ENCODE measurements at regions not wholly inside any gene's neighbourhood (a gene's known extent, or its start where the extent isn't known, plus 50 kb on each side); places are given as distances from the start of the nearest gene placed in this dataset.

DNA sequence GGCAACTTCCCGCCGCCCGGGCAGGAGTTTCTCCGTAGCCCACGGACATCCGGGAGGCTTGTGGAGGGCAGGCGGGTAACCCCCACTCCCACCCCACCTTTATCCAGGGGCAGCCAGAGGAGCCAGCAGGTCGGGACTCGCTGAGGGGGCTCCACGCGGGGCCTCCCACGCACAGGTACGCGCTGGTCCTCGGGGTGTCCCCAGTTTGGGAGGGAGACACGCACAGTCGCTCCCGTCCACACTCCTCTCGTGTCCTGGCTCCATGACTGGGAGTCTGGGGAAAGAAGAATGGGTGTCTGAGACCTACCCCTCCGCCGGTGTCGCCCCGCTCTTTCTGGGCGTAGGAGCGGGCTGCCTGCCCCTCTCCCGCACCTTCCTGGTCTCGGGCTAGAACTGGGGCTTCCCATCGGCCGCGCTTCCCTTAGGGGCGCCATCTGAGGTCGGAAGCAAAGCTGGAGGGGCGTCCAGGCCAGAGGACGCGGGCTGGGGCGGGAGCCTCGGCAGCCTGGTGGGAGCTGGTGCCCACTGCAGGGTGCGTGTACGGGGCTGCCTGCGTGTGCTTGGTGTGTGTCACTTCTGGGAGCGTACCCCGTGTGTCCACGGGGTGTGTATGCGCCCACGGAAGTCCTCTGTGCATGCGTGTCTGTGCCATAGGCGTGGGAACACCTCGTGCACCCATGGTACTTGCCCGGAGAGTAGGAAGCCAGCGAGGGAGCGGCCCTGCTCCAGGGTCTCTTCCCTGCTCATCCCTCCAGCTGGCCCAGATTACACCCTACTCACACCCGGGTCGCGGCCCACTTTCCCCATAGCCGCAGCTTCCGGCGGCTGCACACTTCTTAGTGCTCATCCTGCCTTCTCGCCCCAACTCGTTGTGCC lies 73.0 kb upstream of the LEP start:
- no peak for DNase-seq (ENCODE audit: low read depth)

DNA sequence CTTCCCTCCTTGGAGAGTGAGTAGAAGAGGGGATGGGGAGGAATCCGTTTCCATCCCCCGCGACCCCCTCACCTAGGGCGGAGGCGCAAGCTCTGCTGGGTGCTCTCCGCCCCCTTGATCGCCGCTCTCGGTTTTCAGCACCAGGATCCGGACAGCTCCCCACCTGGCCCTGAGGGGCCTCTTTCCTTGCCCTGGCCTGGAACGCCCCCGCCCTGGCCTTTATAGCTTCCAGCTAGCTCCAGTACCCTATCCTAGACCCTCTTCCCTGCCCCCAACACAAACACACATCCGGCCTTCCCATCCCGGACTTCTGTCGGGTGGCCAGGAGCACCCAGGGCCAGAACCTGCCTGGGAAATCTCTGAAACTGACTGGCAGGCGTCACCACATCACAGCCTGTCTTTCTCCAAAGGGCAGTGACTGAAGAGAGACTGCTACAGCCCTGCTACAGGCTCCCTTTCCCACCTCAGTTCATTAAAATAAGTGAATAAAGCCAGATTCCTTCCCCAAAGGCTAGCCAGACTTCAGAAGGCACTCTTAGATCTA lies 72.3 kb upstream of the LEP start:
- DNase-seq (ENCODE audit: low read depth): no peak

DNA sequence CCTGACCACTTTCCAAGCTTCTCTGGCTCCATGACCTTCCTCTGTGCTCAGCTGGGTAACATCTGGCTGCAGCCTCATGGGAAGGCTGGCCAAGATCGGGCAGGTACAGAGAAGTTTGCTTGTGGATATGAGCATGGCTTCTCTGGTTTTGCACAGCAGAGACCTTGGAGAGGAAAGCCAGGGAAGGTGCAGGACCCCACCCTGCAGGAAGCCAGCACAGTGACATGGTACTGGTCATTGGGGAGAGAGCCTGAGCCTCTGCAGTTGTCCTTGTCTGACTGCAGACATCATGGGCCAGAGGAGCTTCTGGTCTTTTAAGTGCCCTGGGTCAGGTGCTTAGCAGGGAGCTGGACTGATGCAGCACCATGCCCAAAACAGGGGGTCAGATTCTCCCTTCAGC lies 70.6 kb upstream of the LEP start:
- no peak for DNase-seq (ENCODE audit: low read depth)

DNA sequence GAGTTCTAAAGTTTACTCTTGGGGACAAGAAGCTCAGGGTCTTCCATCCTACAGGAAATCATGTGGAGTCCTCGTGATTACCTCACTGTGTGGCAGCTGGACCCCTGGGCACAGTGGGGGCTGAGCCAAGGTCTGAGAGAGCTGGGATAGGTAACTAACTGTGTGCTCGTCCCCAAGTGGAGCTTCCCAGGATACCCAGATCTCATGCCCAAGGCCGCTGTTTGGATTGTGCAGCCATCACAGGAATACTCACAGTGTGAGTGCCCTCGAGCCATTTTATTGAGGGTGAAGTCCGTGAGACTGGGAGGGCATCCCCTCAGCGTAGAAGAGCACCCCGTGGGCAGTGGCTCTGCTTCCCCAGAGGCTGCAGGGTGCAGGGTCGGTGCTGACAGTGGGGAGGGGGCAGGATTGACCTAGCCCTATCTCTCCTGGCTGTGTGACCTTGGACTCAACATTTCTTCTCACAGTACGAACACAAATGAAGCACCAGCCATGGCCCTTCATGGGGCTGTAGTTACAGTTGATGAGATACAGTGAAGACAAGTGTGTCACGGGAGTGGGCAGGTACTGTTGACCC lies 69.6 kb upstream of the LEP start:
- no peak for DNase-seq (ENCODE audit: low read depth)

DNA sequence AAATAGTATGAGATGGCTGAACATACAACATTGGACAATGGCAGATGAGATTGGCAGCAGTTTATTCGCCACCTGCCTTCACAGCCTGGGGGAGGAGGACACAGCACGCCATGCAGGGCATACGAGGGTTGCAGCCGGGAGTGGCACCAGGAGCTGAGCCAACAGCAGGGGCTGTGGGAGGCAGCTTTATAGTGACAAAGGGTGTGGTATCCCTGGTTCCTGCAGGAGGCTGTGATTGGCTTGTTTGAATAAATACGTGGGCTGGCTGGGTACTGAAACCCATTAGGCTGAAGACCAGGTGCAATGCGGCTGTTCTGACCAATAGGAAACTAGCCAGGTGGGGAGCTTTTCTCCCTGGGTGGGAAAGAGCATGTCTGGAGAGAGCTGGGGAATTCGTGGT lies 68.9 kb upstream of the LEP start:
- DNase-seq (ENCODE audit: low read depth): no peak

DNA sequence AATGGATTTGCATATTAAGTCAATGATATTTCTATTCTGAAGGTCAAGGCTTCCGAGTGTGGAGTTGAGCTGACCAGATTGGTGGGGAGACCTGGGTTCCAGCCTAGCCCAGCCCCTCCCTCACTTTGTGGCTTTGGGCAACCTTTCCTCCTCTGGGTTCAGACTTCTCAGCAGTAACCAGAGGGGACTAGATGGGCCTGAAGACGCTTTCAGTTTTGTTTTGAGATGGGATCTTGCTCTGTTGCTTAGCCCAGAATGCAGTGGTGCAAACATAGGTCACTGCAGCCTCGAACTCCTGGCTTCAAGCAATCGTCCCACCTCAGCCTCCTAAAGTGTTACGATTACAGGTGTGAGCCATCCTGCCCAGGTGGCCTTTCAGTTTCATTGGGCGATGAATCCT lies 68.1 kb upstream of the LEP start:
- DNase-seq (ENCODE audit: low read depth): no peak

DNA sequence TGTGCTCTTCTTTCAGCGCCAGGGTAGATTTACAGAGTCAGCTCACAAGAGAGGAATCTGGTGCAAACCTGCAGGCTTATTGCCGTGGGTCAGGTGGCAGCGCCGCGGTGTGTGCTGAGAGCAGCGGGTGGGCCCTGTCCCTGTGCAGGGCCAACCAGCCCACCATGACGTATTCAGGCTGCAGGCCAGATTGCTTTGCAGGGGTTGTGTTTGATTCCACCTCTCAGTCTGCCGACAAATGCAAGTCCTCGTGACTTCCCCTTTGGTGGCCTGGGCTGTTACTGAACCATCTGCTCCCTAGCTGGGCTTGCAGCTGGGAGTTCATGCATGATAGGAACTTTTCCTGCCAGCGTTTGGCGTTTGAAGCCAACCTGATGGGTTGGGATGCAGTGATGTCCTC lies 66.7 kb upstream of the LEP start:
- DNase-seq (ENCODE audit: low read depth): no peak

DNA sequence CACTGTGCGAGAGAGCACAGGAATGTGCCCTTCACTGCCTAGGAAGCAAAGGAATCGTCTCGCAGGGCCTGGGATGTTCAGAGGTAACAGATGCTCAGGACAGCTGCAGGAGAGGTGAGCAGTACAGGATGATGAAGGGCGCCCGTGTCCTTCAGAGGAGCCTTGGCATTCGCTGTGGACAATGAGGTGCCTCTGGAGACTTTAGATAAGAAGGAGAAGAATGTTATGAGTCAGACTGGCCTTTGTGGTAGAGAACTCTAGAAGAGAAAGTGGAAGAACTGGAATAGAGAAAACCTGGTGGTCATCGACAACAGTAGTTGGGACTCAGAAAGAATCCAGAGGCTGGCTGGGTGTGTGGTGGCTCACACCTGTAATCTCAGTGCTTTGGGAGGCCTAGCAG lies 64.4 kb upstream of the LEP start:
- no peak for DNase-seq (ENCODE audit: low read depth)

DNA sequence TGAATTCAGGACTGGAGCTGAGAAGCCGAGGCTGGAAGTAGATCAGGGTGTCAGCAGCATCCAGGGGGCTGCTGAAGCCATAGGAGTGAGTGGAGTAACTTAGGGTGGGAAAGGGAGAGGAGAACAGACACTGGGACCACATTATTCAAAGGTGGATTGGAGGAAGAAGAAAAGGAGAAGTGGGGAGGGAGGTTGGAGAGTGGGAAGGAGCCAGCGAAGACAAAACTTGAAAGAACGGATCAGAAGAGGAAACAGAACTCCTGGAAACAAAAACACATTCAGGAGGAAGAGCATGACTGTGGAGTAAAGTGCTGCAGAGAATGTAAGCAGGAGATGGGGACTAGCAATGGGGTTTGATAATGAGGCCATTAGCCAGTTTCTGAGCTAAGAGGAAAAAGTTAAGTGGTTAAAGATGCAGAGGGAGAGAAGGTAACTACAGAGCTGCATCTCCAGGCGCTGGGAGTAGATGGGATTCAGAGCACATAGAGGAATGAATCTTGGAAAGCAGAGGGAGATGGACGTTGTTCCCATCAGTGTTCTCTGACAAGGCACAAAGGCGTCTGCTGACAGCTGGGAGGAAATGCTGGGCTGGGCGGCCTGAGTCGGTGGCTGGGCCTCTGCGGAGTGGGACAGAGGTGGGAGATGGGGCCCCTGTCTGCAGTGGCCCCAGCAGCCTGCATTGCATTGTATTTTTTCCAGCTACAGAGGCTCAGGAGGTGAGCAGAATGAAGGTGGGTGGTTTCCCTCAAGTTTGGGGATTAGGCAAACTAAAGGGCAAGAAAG lies 63.1 kb upstream of the LEP start:
- no peak for DNase-seq (ENCODE audit: low read depth)

DNA sequence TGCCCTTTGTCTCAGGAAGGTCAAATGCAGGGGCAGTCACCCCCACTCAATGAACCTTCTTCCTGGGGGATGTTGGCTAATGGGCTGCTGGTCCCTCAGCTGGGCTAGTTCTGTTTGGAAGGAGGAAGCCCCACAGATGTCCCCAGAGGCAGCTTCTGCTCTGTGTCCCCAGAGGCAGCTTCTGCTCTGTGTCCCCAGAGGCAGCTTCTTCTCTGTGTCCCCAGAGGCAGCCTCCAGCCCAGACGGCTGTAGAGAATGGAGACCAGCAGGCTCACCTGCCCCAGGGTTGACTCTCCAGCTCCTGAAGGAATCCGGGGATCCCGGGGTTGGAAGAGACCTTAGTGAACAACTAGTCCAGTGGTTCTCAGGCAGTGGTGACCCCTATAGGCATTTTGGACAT lies 62.5 kb upstream of the LEP start:
- no peak for DNase-seq (ENCODE audit: low read depth)

DNA sequence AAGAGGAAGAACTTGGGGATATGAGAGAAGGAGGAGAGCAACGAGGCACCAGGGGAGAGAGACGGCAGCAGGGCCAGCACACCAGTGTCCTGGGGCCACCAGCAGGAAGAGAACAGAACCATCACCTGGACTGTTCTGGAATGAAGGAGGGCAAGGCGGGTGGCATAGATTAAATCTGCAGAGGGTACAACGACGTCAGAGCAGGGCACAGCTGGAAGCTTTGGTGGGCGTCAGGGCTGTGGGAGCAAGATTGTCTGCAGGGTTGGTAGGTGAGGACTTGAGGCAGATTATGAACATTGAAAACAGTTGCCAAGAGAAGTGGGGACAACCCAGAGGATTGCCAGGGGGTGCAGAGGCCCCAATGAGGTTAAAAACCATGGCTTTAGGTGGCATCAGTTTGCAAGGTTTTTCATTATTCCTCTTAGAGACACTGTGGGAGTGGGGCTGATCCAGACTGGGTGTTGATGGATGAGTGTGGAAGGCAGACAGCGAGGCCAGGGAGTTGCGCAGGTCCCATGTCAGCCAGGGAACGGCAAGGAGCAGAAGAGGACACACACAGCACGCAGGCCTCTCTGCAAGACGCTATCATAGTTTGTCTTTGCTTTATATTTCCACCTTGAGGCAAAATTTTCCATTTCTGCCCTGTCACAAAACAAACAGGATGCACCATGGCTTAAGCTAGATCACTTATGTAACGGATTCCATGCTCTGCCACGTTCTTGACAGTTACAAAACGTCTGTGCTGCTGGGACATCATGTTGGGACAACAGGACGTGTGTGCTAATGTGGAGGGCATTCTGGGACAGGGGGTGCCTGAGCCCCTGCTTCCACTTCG lies 52.5 kb upstream of the LEP start:
- no peak for DNase-seq (ENCODE audit: low read depth)

DNA sequence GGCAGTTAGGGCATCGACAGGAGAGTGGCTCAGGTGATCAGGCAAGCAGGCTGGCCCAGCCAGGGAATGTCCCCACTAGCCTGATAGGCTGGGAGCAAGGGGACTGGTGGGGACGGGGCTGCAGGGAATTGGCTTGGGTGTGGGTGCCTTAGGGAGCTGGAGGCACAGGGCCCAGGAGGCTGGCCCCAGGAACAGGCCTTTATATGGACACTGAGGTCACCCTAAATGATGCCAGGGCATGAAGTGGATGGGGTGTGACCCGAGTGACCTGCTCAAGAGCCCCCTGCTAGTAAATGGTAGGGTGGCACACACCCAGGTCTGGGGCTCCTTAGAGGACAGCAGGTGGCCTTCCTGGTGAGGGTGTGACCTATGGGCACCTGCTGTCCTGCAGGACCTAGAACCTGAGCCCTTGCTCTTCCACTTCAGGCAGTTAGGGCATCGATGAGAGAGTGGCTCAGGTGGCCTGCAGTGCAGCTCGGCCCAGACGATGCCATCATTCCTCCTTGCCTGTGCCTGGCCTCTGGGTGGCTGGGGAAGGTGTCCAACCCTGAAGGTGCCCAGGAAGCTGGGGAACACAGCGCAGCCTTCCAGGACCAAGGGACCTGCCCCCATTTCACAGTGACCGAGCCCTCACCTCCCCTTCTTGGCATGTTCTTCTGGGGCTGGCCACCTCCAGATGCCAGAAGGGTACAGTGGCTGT lies 51.7 kb upstream of the LEP start:
- DNase-seq (ENCODE audit: low read depth): no peak

DNA sequence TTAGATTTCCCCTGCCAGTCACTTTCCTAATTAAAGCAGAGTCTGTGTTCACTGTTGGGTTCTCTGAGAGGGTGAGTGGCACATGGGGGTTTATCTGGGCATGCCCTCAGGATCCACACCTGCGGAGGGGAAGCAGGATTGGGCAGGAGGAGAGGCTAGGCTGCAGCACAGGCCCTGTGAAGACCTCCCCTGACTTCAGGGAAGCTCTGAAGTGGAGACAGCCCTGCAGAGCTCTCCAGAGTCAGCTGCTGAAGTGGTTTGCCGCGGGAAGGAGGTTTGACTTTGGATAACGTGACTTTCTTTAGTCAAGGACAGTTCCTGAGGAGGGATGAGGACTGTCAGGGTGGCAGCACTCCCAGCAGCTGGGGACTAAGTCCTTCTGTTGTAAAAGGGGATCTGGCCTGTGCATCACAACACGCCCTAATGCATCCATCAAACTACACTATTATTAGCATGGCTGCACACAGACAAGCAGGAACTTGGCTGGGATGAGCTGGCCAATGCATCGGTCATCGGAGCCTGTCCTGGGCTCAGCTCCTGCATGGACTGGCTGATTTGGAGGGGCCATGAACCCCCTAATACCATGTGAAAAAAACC lies 50.9 kb upstream of the LEP start:
- DNase-seq (ENCODE audit: low read depth): no peak

DNA sequence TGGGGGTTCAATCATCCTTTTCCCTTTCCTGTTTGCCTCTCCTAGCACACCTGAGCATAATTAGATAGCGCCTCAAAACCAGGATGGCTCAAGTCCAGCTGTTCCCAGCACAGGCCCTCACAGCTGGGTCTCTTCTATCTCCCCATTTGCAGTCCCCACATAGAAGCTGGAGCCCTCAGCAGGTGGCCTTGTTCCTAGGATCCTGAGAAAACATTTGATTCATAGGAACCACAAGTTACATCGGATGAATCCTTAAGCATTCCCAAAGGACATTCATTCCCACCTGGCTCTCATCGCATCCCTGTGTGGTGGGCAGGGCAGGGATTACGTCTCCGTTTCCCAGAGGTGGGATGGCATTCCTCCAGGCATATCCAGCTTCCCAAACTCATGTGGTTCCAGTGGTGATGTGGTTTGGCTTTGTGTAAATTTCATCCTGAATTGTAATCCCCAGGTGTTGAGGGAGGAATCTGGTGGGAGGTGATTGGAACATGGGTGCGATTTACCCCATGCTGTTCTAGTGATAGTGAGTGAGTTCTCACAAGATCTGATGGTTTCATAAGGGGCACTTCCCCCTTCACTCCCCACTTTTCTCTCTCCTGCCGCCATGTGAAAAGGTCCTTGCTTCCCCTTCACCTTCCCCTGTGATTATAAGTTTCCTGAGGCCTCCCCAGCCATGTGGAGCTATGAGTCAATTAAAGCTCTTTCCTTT lies 49.8 kb upstream of the LEP start:
- DNase-seq (ENCODE audit: low read depth): no peak
